ENCODE measurements at regions not wholly inside any gene's neighbourhood (a gene's known extent, or its start where the extent isn't known, plus 50 kb on each side); places are given as distances from the start of the nearest gene placed in this dataset.
A peak's percentile ranks its signal among the peaks of the same experiment; 100 is the strongest.

DNA sequence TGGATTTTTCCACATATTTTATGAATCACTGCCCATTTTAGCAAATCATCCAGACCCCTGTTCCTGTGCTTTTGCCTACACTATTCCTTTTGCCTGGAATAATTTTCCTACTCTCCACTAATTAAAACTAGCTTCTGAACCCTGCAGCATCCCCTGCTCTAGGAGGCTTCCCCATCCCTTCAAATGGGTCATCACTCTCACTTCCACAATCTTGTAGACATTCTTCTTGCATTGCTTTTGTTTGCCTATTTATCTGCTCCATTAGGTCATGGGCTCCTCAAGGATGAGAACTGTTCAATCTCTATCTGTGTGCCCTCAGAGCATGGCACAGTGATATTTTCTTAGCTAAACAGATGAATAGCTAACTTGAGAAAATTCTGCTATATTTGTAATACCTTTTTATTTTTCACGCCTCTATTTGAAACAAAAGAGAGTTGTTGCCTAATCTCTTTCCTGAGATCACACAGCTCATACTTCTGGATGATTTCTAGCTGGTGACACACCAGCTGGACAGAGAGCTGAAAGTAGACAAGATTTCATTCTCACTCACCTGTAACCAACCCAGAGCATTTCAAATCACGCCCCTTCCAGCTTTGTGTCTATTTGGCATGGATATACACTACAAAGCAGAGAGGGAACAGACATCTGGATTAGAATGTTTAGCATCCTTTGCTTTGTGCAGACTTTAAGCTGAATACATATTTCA is 466.0 kb downstream of the FOXO1 start:
- Mint-ChIP-seq H3K4me3 (no peak overlapping the region), H3K36me3 (ENCODE audit: low read depth) (peaks cover 4% of the 10 kb centered on the region), H3K27me3 (no peaks in the 10 kb centered on the region), H3K9me3 (peaks cover 3% of the 10 kb centered on the region), H3K27ac (no peak overlapping the region), H3K4me1 (ENCODE audit: low read depth) (peaks cover 77% of the 10 kb centered on the region)
- DNase-seq (no peak), ATAC-seq (ENCODE audit: poor library complexity) (no peak)
- ChIA-PET CTCF (no interaction called here), POLR2A (interaction anchor here (1.3 to 2.4 kb wide), 3 partner anchors 10 to 466 kb away, joined by 3 to 15 read pairs (median 9); partner anchors contain the start of gene FOXO1)
- Histone ChIP-seq H3K4me1 (ENCODE audit: insufficient read depth, low read length) (peaks cover 14% of the 10 kb centered on the region), H3K36me3 (ENCODE audit: insufficient read depth, low read length) (no peaks in the 10 kb centered on the region), H3K27me3 (ENCODE audit: control insufficient read depth in 1 of 2, insufficient read depth in 2 of 2, low read length in 2 of 2) (no peaks in the 10 kb centered on the region), H3K4me3 (ENCODE audit: low read length) (no peak overlapping the region), H3K27ac (ENCODE audit: low read depth in 1 of 2, low read length in 2 of 2) (no peak overlapping the region), H3K9me3 (ENCODE audit: control insufficient read depth in 1 of 2, insufficient read depth in 1 of 2, low read length in 2 of 2) (no peaks in the 10 kb centered on the region)
- intact Hi-C loops (cut with DNase I, micrococcal nuclease) = no loop called here
- no peak for TF ChIP-seq CTCF (IDR thresholded peaks at IDR 0.05)

GRCh38 chr13:40204246-40204645 is 462.2 kb downstream of the FOXO1 start:
- H3K4me1 Mint-ChIP-seq (ENCODE audit: low read depth) = peaks cover 82% of the 10 kb centered on the region
- no peaks in the 10 kb centered on the region for H3K27me3 Mint-ChIP-seq
- ATAC-seq (ENCODE audit: poor library complexity) = no peak
- no peak for TF ChIP-seq CTCF (IDR thresholded peaks at IDR 0.05)
- H3K4me3 ChIP-seq (ENCODE audit: low read length) = no peak overlapping the region
- H3K9me3 ChIP-seq (ENCODE audit: control insufficient read depth in 1 of 2, insufficient read depth in 1 of 2, low read length in 2 of 2) = no peaks in the 10 kb centered on the region
- peaks cover 52% of the 10 kb centered on the region for H3K4me1 ChIP-seq (ENCODE audit: insufficient read depth, low read length)
- no peak for DNase-seq
- peak overlapping the region; percentile 97 for H3K27ac Mint-ChIP-seq
- no peak overlapping the region for H3K4me3 Mint-ChIP-seq
- peaks cover 16% of the 10 kb centered on the region for H3K36me3 Mint-ChIP-seq (ENCODE audit: low read depth)
- CTCF ChIA-PET = interaction anchor here (1.0 to 2.5 kb wide), 3 partner anchors 9 to 38 kb away, joined by 3 to 7 read pairs (median 5); no protein-coding TSS in a partner anchor
- intact Hi-C loops (cut with DNase I, micrococcal nuclease) = loop anchor here in 1 of 2 experiments (2.0 kb wide), 1 partner anchor 13 kb away; no protein-coding TSS in a partner anchor
- H3K27ac ChIP-seq (ENCODE audit: low read depth in 1 of 2, low read length in 2 of 2) = no peak overlapping the region
- POLR2A ChIA-PET = interaction anchor here (0.7 to 5.3 kb wide), 5 partner anchors 11 to 159 kb away, joined by 3 to 125 read pairs (median 4); no protein-coding TSS in a partner anchor
- no peaks in the 10 kb centered on the region for H3K27me3 ChIP-seq (ENCODE audit: control insufficient read depth in 1 of 2, insufficient read depth in 2 of 2, low read length in 2 of 2)
- H3K9me3 Mint-ChIP-seq = peaks cover 5% of the 10 kb centered on the region
- H3K36me3 ChIP-seq (ENCODE audit: insufficient read depth, low read length) = no peaks in the 10 kb centered on the region

- H3K4me1 Mint-ChIP-seq (ENCODE audit: low read depth) = peaks cover 79% of the 10 kb centered on the region
- Histone ChIP-seq H3K27ac (ENCODE audit: low read depth in 1 of 2, low read length in 2 of 2) (peak overlapping the region; percentile 68 to 77), H3K9me3 (ENCODE audit: control insufficient read depth in 1 of 2, insufficient read depth in 1 of 2, low read length in 2 of 2) (no peaks in the 10 kb centered on the region), H3K4me1 (ENCODE audit: insufficient read depth, low read length) (peaks cover 56% of the 10 kb centered on the region), H3K4me3 (ENCODE audit: low read length) (no peak overlapping the region), H3K36me3 (ENCODE audit: insufficient read depth, low read length) (no peaks in the 10 kb centered on the region), H3K27me3 (ENCODE audit: control insufficient read depth in 1 of 2, insufficient read depth in 2 of 2, low read length in 2 of 2) (no peaks in the 10 kb centered on the region)
- TF ChIP-seq CTCF (IDR thresholded peaks at IDR 0.05) = no peak
- ChIA-PET POLR2A (interaction anchor here (1.1 to 5.3 kb wide), 15 partner anchors 10 to 477 kb away, joined by 3 to 125 read pairs (median 6); no protein-coding TSS in a partner anchor), CTCF (interaction anchor here (2.5 kb wide), 1 partner anchor 11 kb away, joined by 7 read pairs; no protein-coding TSS in a partner anchor)
- DNase-seq = peak in 1 of 14 experiments; percentile 23
- peaks cover 16% of the 10 kb centered on the region for H3K36me3 Mint-ChIP-seq (ENCODE audit: low read depth)
- H3K4me3 Mint-ChIP-seq = peak overlapping the region; percentile 54
- peak overlapping the region; percentile 97 for H3K27ac Mint-ChIP-seq
- no peaks in the 10 kb centered on the region for H3K27me3 Mint-ChIP-seq
- peaks cover 5% of the 10 kb centered on the region for H3K9me3 Mint-ChIP-seq
- intact Hi-C loops (cut with DNase I, micrococcal nuclease) = loop anchor here (1.0 to 2.0 kb wide), 2 partner anchors 15 to 19 kb away; no protein-coding TSS in a partner anchor
- no peak for ATAC-seq (ENCODE audit: poor library complexity)
Measured at GRCh38 chr13:40205771-40206240, 460.6 kb downstream of the FOXO1 start.
